CD14-positive monocyte (primary cell): ENCODE measurements at regions not wholly inside any gene's neighbourhood (a gene's known extent, or its start where the extent isn't known, plus 50 kb on each side); places are given as distances from the start of the nearest gene placed in this dataset.

Experiments used
- DNase-seq, 3 donors: peaks; one replicate each; pipeline ENCODE4 v3.0.0-alpha.2; 2011 to 2022
- H2AFZ ChIP-seq: 2 replicates; pipeline ENCODE4 v1.6.0; 2012; ENCODE audit warnings: mild to moderate bottlenecking, low read depth, low read length, inconsistent platforms; ENCODE audit not compliant: insufficient read depth, poor library complexity, severe bottlenecking
- H3K27ac ChIP-seq, 2 donors: 1 replicate in 1 of 2; 2 replicates in 1 of 2; pipeline ENCODE4 v1.5.1; 2012 to 2013; ENCODE audit warnings: low read length in 2 of 2, control low read depth in 1 of 2, inconsistent platforms in 1 of 2, low read depth in 1 of 2, mild to moderate bottlenecking in 1 of 2
- H3K27me3 ChIP-seq, 2 donors: one replicate each; pipeline versions ENCODE4 v1.6.0 to v1.6.1; 2011 to 2013; ENCODE audit warnings: low read length in 2 of 2; ENCODE audit not compliant: control insufficient read depth in 2 of 2, insufficient read depth in 2 of 2
- H3K36me3 ChIP-seq, 2 donors: replicated peaks in 1 of 2; 1 replicate in 1 of 2; 2 replicates in 1 of 2; pipeline versions ENCODE4 v1.5.1 to v1.6.1; 2012 to 2013; ENCODE audit warnings: low read length in 2 of 2, control low read depth in 1 of 2, inconsistent platforms in 1 of 2, mild to moderate bottlenecking in 1 of 2; ENCODE audit not compliant: insufficient read depth in 2 of 2, control insufficient read depth in 1 of 2
- H3K4me1 ChIP-seq, 2 donors: 1 replicate in 1 of 2; 2 replicates in 1 of 2; pipeline versions ENCODE4 v1.5.1 to v1.6.1; 2012 to 2013; ENCODE audit warnings: low read length in 2 of 2, control low read depth in 1 of 2, inconsistent platforms in 1 of 2, mild to moderate bottlenecking in 1 of 2, moderate library complexity in 1 of 2; ENCODE audit not compliant: insufficient read depth in 2 of 2, control insufficient read depth in 1 of 2
- H3K4me2 ChIP-seq: replicated peaks from 2 replicates; pipeline ENCODE3; 2012; ENCODE audit warnings: low read length, moderate library complexity, mild to moderate bottlenecking; ENCODE audit not compliant: poor library complexity, severe bottlenecking; ENCODE audit errors: extremely low read depth
- H3K4me3 ChIP-seq, 3 experiments: fragments of 200-600 bp in 1 of 3; sonication (generic) in 1 of 3; replicated peaks in 1 of 3; 1 replicate in 2 of 3; 2 replicates in 1 of 3; pipeline ENCODE4 v1.5.1; 2011 to 2013; ENCODE audit warnings: low read length in 3 of 3, mild to moderate bottlenecking in 3 of 3, control low read depth in 2 of 3, low read depth in 2 of 3, inconsistent platforms in 1 of 3, moderate library complexity in 1 of 3
- H3K79me2 ChIP-seq: 2 replicates; pipeline ENCODE4 v1.6.0; 2012; ENCODE audit warnings: mild to moderate bottlenecking, control low read depth, inconsistent platforms, low read length, moderate library complexity; ENCODE audit not compliant: insufficient read depth
- H3K9ac ChIP-seq: 2 replicates; pipeline ENCODE4 v1.6.0; 2017; ENCODE audit warnings: low read length, mild to moderate bottlenecking; ENCODE audit not compliant: insufficient read depth, poor library complexity, severe bottlenecking
- H3K9me3 ChIP-seq, 2 donors: replicated peaks in 1 of 2; 1 replicate in 1 of 2; 2 replicates in 1 of 2; pipeline versions ENCODE4 v1.5.1 to v1.6.1; 2012 to 2013; ENCODE audit warnings: low read length in 2 of 2, control low read depth in 1 of 2; ENCODE audit not compliant: control insufficient read depth in 1 of 2, insufficient read depth in 1 of 2
- H4K20me1 ChIP-seq: 2 replicates; pipeline ENCODE4 v1.6.0; 2012; ENCODE audit warnings: mild to moderate bottlenecking, low read length, control low read depth, moderate library complexity; ENCODE audit not compliant: insufficient read depth
- H3K27ac Mint-ChIP-seq, 7 donors: one replicate each; pipeline ENCODE4 v1.8.0; 2020; ENCODE audit warnings: mild to moderate bottlenecking in 7 of 7, mixed read lengths in 7 of 7, moderate library complexity in 6 of 7, inconsistent platforms in 2 of 7
- H3K27me3 Mint-ChIP-seq, 3 donors: one replicate each; pipeline ENCODE4 v1.8.0; 2021 to 2022; ENCODE audit warnings: low read depth in 3 of 3, mild to moderate bottlenecking in 3 of 3, mixed read lengths in 3 of 3, moderate library complexity in 3 of 3, inconsistent platforms in 1 of 3
- H3K36me3 Mint-ChIP-seq, 2 donors: one replicate each; pipeline ENCODE4 v1.8.0; 2020; ENCODE audit warnings: mixed read lengths in 2 of 2, inconsistent platforms in 1 of 2, mild to moderate bottlenecking in 1 of 2
- H3K4me1 Mint-ChIP-seq: one replicate; pipeline ENCODE4 v1.8.0; 2020; ENCODE audit warnings: mild to moderate bottlenecking, mixed read lengths
- H3K4me3 Mint-ChIP-seq, 2 donors: one replicate each; pipeline ENCODE4 v1.8.0; 2020; ENCODE audit warnings: mild to moderate bottlenecking in 2 of 2, mixed read lengths in 2 of 2, moderate library complexity in 1 of 2
- H3K9me3 Mint-ChIP-seq, 7 donors: one replicate each; pipeline ENCODE4 v1.8.0; 2020 to 2022; ENCODE audit warnings: mixed read lengths in 7 of 7, mild to moderate bottlenecking in 6 of 7, moderate library complexity in 6 of 7, inconsistent platforms in 2 of 7
- CTCF ChIP-seq: fragments of 200-600 bp; IDR thresholded peaks from one replicate; pipeline ENCODE4 v1.8.0; 2022; ENCODE audit warnings: antibody characterized with exemption, mild to moderate bottlenecking
- WGBS: methylation state at CpG from one replicate; pipeline ENCODE4 v1.1.5; 2013; ENCODE audit warnings: missing lambda C conversion rate; ENCODE audit not compliant: insufficient coverage; 5-methylcytosine and 5-hydroxymethylcytosine counted together
- intact Hi-C, 2 donors: fragments of 100-400 bp; cut with micrococcal nuclease; formaldehyde crosslinking; loops; one replicate each; pipeline versions ENCODE4 v1.15.0 to v1.15.1; 2023

- Histone ChIP-seq H3K27ac (no peak overlapping the region), H3K4me3 (no peak overlapping the region), H3K4me2 (no peak overlapping the region), H3K4me1 (no peaks in the 10 kb centered on the region), H3K9ac (no peak overlapping the region), H3K36me3 (no peaks in the 10 kb centered on the region), H3K79me2 (no peaks in the 10 kb centered on the region), H3K9me3 (no peaks in the 10 kb centered on the region), H3K27me3 (no peaks in the 10 kb centered on the region), H4K20me1 (no peaks in the 10 kb centered on the region), H2AFZ (no peak overlapping the region)
- WGBS, result no CpG with 5 or more reads among the region's 2 CpGs
- Mint-ChIP-seq H3K4me1 (no peaks in the 10 kb centered on the region), H3K4me3 (no peak overlapping the region), H3K36me3 (no peaks in the 10 kb centered on the region), H3K27me3 (peaks cover 0 to 1% (median 0%) of the 10 kb centered on the region in 3 donors), H3K9me3 (peaks cover 0 to 6% (median 0%) of the 10 kb centered on the region in 7 donors), H3K27ac (no peak overlapping the region)
- intact Hi-C loops, result no loop called here
- no peak for TF ChIP-seq CTCF
- no peak for DNase-seq
Measured at GRCh38 chr3:117380631-117381030, 671.1 kb downstream of the TUSC7 start.

GRCh38 chr3:117393119-117393518, 683.5 kb downstream of the TUSC7 start:
- no peak for DNase-seq
- H3K9ac ChIP-seq, result no peak overlapping the region
- Mint-ChIP-seq H3K36me3 (no peaks in the 10 kb centered on the region), H3K4me3 (no peak overlapping the region), H3K27ac (no peak overlapping the region), H3K27me3 (no peaks in the 10 kb centered on the region), H3K4me1 (no peaks in the 10 kb centered on the region), H3K9me3 (peaks cover 0 to 1% (median 0%) of the 10 kb centered on the region in 7 donors)
- TF ChIP-seq CTCF, result no peak
- no peak overlapping the region for H2AFZ ChIP-seq
- H4K20me1 ChIP-seq, result no peaks in the 10 kb centered on the region
- H3K4me1 ChIP-seq, result no peaks in the 10 kb centered on the region
- H3K79me2 ChIP-seq, result no peaks in the 10 kb centered on the region
- no CpG with 5 or more reads among the region's 1 CpG for WGBS
- intact Hi-C loops, result no loop called here
- no peaks in the 10 kb centered on the region for H3K36me3 ChIP-seq
- H3K27ac ChIP-seq, result no peak overlapping the region
- no peaks in the 10 kb centered on the region for H3K27me3 ChIP-seq
- no peak overlapping the region for H3K4me2 ChIP-seq
- no peaks in the 10 kb centered on the region for H3K9me3 ChIP-seq
- H3K4me3 ChIP-seq, result no peak overlapping the region
